OCI-LY3 (cell line): ENCODE measurements at regions not wholly inside any gene's neighbourhood (a gene's known extent, or its start where the extent isn't known, plus 50 kb on each side); places are given as distances from the start of the nearest gene placed in this dataset.

ENCODE experiments used
- CTCF ChIP-seq: fragments of 200-600, 300-600 bp; sonication (generic); IDR thresholded peaks from 2 replicates; pipeline ENCODE4 v1.5.1; 2014; ENCODE audit warnings: antibody characterized with exemption, low read length, low read depth
- EZH2phosphoT487 ChIP-seq: fragments of 200-600 bp; shearing (Covaris generic); IDR thresholded peaks from 2 replicates; pipeline ENCODE4 v1.6.1; 2018; ENCODE audit warnings: antibody characterized with exemption, mixed run types, low read depth

DNA sequence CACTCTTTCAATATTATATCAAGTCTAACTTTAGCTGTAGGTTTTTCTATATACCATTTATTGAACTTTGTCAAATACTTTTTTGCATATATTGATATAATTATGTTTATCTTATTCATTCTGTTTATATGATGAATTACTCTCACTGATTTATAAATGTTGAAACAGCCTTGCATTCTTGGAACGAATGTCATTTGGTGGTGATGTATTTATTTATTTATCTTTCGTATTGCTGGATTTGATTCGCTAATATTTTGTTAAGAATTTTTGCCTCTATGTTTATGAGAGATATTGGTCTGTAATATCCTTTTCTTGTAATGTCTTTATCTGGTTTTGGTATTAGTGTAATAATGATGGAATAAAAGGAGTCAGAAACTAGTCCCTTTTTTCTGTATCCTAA, 563.9 kb downstream of the ANXA1 start:
- TF ChIP-seq CTCF (no peak), EZH2phosphoT487 (no peak)
